ENCODE measurements at regions not wholly inside any gene's neighbourhood (a gene's known extent, or its start where the extent isn't known, plus 50 kb on each side); places are given as distances from the start of the nearest gene placed in this dataset.
"Not testable (repeated sequence)": the region's sequence is repeated elsewhere in the genome, so short reads cannot be mapped to it uniquely, and the experiment has no call there.

GRCh38 chr13:21242236-21242635 is 65.8 kb downstream of the MRPL57 start:
- peaks cover 4% of the 10 kb centered on the region for H3K27me3 Mint-ChIP-seq (ENCODE audit: low read depth, unreplicated experiment)
- Histone ChIP-seq H2AFZ (ENCODE audit: low read depth, low read length) (no peak overlapping the region), H3K79me2 (ENCODE audit: insufficient read depth, low read length) (no peaks in the 10 kb centered on the region), H3K9me3 (ENCODE audit: insufficient read depth, low read depth, low read length) (no peaks in the 10 kb centered on the region), H3K4me1 (ENCODE audit: insufficient read depth, low read length) (no peaks in the 10 kb centered on the region), H3K36me3 (ENCODE audit: insufficient read depth, low read length) (no peaks in the 10 kb centered on the region), H3K27me3 (ENCODE audit: insufficient read depth, low read length) (no peaks in the 10 kb centered on the region), H3K9ac (ENCODE audit: low read length) (no peak overlapping the region), H3K27ac (ENCODE audit: low read depth, low read length) (no peak overlapping the region), H3K4me3 (ENCODE audit: insufficient read depth, low read depth, low read length) (no peak overlapping the region), H3K4me2 (ENCODE audit: low read length) (no peak overlapping the region), H4K20me1 (ENCODE audit: insufficient read depth, low read length) (no peaks in the 10 kb centered on the region)
- no peak overlapping the region for H3K27ac Mint-ChIP-seq (ENCODE audit: unreplicated experiment)
- TF ChIP-seq EZH2 (IDR thresholded peaks at IDR 0.05; ENCODE audit: insufficient read depth, low read length) (no peak), CTCF (IDR thresholded peaks at IDR 0.05; ENCODE audit: insufficient read depth, low read depth, low read length) (no peak)
- H3K4me3 Mint-ChIP-seq (ENCODE audit: unreplicated experiment), result no peak overlapping the region
- H3K36me3 Mint-ChIP-seq (ENCODE audit: low read depth, unreplicated experiment), result no peaks in the 10 kb centered on the region
- DNase-seq (ENCODE audit: low read depth) (no peak), FAIRE-seq (no peak)
- peaks cover 3% of the 10 kb centered on the region for H3K9me3 Mint-ChIP-seq (ENCODE audit: unreplicated experiment)
- H3K4me1 Mint-ChIP-seq (ENCODE audit: low read depth, unreplicated experiment), result no peaks in the 10 kb centered on the region

- H3K36me3 ChIP-seq (ENCODE audit: insufficient read depth, low read length), result no peaks in the 10 kb centered on the region
- H3K4me3 ChIP-seq (ENCODE audit: insufficient read depth, low read depth, low read length), result no peak overlapping the region
- H2AFZ ChIP-seq (ENCODE audit: low read depth, low read length), result no peak overlapping the region
- TF ChIP-seq CTCF (IDR thresholded peaks at IDR 0.05; ENCODE audit: insufficient read depth, low read depth, low read length), result no peak
- TF ChIP-seq EZH2 (IDR thresholded peaks at IDR 0.05; ENCODE audit: insufficient read depth, low read length), result no peak
- no peaks in the 10 kb centered on the region for H3K4me1 ChIP-seq (ENCODE audit: insufficient read depth, low read length)
- no peak overlapping the region for H3K4me3 Mint-ChIP-seq (ENCODE audit: unreplicated experiment)
- H3K27ac Mint-ChIP-seq (ENCODE audit: unreplicated experiment), result no peak overlapping the region
- H3K27me3 ChIP-seq (ENCODE audit: insufficient read depth, low read length), result no peaks in the 10 kb centered on the region
- H3K27ac ChIP-seq (ENCODE audit: low read depth, low read length), result no peak overlapping the region
- H3K4me2 ChIP-seq (ENCODE audit: low read length), result no peak overlapping the region
- H3K79me2 ChIP-seq (ENCODE audit: insufficient read depth, low read length), result no peaks in the 10 kb centered on the region
- no peaks in the 10 kb centered on the region for H3K36me3 Mint-ChIP-seq (ENCODE audit: low read depth, unreplicated experiment)
- no peaks in the 10 kb centered on the region for H3K9me3 ChIP-seq (ENCODE audit: insufficient read depth, low read depth, low read length)
- H3K27me3 Mint-ChIP-seq (ENCODE audit: low read depth, unreplicated experiment), result peaks cover 10% of the 10 kb centered on the region
- no peak overlapping the region for H3K9ac ChIP-seq (ENCODE audit: low read length)
- no peak for FAIRE-seq
- H4K20me1 ChIP-seq (ENCODE audit: insufficient read depth, low read length), result no peaks in the 10 kb centered on the region
- no peak for DNase-seq (ENCODE audit: low read depth)
- no peaks in the 10 kb centered on the region for H3K4me1 Mint-ChIP-seq (ENCODE audit: low read depth, unreplicated experiment)
- H3K9me3 Mint-ChIP-seq (ENCODE audit: unreplicated experiment), result peaks cover 5% of the 10 kb centered on the region
Observed at GRCh38 chr13:21243045-21243897, 66.8 kb downstream of the MRPL57 start.

GRCh38 chr13:21243898-21244184 is 67.4 kb downstream of the MRPL57 start:
- not testable (repeated sequence) for FAIRE-seq; H3K4me3 Mint-ChIP-seq (ENCODE audit: unreplicated experiment); H3K9me3 ChIP-seq (ENCODE audit: insufficient read depth, low read depth, low read length); H3K36me3 ChIP-seq (ENCODE audit: insufficient read depth, low read length); H4K20me1 ChIP-seq (ENCODE audit: insufficient read depth, low read length); H3K9me3 Mint-ChIP-seq (ENCODE audit: unreplicated experiment); H3K4me1 Mint-ChIP-seq (ENCODE audit: low read depth, unreplicated experiment); H2AFZ ChIP-seq (ENCODE audit: low read depth, low read length); H3K27ac ChIP-seq (ENCODE audit: low read depth, low read length); H3K27me3 Mint-ChIP-seq (ENCODE audit: low read depth, unreplicated experiment); H3K4me2 ChIP-seq (ENCODE audit: low read length); H3K36me3 Mint-ChIP-seq (ENCODE audit: low read depth, unreplicated experiment); H3K4me3 ChIP-seq (ENCODE audit: insufficient read depth, low read depth, low read length); H3K27ac Mint-ChIP-seq (ENCODE audit: unreplicated experiment); H3K79me2 ChIP-seq (ENCODE audit: insufficient read depth, low read length); H3K4me1 ChIP-seq (ENCODE audit: insufficient read depth, low read length); H3K9ac ChIP-seq (ENCODE audit: low read length); DNase-seq (ENCODE audit: low read depth); H3K27me3 ChIP-seq (ENCODE audit: insufficient read depth, low read length)
